ENCODE measurements at regions not wholly inside any gene's neighbourhood (a gene's known extent, or its start where the extent isn't known, plus 50 kb on each side); places are given as distances from the start of the nearest gene placed in this dataset.
"Not testable (repeated sequence)": the region's sequence is repeated elsewhere in the genome, so short reads cannot be mapped to it uniquely, and the experiment has no call there.

DNA sequence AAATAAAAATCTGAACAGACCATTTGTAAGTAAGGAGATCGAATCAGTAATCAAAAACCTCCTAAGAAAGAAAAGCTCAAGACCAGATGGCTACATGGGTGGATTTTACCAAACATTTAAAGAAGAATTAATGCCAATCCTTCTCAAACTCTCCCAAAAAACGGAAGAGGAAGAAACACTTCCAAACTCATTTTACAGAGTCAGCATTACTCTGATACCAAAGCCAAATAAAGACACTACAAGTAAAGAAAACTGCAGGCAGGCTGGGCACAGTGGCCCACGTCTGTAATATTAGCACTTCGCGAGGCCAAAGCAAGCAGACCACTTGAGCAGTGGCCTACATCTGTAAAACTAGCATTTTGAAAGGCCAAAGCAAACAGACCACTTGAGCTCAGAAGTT lies 159.8 kb downstream of the DPY19L2 start:
- DNase-seq (ENCODE audit: low spot score) = no peak

DNA sequence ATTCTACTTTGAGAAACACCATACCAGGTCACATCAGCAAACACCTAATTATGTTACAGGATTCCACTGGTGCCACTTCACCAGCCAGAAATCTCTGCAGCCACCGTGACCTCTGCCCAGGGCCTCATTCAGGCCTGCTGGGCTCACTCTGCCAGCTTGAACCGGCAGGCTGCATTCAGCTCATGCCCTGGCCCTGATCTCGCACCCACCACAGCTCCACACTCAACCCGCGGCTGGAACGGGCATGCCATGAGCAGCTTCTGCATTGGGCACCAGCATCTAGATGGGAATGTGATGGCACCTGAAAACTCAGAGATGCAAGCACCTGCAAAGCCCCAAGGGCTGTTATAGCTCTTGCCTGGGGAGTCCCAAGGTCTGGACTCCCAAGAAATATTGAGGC lies 168.7 kb downstream of the DPY19L2 start:
- DNase-seq (ENCODE audit: low spot score) = no peak

DNA sequence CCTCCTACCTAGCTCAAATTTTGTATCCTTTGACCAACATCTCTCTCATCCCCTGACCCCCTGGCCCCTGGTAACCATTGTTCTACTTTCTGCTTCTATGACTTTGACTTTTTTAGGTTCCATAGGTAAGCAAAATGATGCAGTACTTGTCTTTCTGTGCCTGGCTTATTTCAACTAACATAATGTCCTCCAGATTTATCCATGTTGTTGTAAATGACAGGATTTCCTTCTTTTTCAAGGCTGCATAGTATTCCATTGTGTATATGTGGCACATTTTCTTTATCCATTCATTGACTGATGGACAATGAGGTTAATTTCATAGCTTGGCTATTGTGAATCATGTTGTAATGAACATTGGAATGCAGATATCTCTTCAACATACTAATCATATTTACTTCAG lies 170.1 kb downstream of the DPY19L2 start:
- no peak for DNase-seq (ENCODE audit: low spot score)

DNA sequence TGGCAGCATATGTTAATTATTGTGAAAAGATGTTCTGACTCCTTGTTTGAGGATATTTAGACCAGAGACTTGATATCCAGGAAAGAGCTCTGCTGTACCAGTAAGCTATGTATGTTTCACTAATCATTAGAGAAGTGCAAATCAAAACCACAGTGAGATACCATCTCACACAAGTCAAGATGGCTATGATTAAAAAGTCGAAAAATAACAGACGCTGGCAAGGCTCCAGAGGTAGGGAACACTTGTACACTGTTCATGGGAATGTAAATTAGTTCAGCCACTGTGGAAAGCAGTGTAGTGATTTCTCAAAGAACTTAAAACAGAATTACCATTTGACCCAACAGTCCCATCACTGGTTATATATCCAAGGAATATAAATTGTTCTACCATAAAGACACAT lies 171.6 kb downstream of the DPY19L2 start:
- no peak for DNase-seq (ENCODE audit: low spot score)

DNA sequence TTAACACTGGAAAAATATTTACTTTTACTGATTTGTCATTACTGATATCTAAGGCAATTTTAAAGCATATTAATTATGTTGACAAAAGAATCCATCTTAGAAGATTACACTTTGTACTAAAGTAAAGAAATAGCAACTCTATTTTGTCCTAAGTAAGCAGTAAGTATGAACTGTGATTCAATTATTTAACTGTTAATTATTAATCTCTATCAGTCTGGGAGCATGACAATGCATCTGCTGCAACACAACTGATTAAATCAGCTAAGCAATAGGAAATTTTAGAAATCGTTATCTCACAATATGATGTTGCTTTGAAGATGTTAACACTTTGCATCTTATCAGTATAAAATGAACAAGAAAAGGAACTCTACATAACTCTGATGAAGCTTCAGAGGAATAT lies 172.3 kb downstream of the DPY19L2 start:
- no peak for DNase-seq (ENCODE audit: low spot score)

DNA sequence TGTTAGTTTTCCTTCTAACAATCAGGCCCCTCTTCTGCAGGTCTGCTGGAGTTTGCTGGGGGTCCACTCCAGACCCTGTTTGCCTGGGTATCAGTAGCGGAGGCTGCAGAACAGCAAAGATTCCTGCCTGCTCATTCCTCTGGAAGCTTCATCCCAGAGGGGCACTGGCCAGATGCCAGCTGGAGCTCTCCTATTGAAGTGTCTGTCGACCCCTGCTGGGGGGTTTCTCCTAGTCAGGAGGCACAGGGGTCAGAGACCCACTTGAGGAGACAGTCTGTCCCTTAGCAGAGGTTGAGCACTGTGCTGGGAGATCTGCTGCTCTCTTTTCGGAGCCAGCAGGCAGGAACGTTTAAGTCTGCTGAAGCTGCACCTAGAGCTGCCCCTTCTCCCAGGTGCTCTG lies 174.9 kb downstream of the DPY19L2 start:
- not testable (repeated sequence) for DNase-seq (ENCODE audit: low spot score)

DNA sequence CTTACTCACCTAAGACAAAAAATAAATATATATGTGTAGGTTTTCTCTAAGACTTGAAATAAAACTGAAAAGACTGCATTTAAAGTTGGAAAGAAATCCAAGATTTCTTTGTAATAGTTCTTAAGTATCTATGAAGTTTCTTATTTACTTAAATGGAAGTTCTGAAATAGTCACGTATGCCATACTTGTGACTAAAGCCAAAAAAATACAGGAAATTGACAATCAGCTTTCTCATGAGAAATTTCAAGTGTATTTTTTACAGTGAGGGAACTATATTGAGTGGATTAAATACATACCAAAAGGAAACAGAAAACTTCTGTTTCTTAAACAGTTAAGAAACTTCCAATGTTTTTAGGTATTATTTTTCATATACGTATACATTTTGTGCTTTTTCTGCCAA lies 188.1 kb downstream of the DPY19L2 start:
- no peak for DNase-seq (ENCODE audit: low spot score)

DNA sequence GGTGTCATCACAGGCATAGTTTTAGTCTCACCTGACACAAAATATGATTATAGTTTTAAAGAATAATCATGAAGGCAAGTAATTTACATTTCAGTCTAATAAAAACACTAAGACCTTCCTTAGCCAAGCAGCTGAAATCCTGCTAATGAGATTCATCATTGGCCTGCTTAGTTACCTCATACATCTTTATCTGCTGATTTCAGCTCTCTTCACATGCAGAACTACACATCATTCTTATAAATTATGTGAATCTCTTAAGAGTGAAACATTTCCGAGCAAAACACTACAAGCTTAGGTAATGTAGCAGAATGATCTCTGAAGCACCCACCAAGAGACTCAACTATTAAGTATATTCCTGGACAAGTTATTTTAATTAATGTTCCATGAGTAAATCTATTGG lies 198.1 kb downstream of the DPY19L2 start:
- DNase-seq (ENCODE audit: low spot score) = no peak

DNA sequence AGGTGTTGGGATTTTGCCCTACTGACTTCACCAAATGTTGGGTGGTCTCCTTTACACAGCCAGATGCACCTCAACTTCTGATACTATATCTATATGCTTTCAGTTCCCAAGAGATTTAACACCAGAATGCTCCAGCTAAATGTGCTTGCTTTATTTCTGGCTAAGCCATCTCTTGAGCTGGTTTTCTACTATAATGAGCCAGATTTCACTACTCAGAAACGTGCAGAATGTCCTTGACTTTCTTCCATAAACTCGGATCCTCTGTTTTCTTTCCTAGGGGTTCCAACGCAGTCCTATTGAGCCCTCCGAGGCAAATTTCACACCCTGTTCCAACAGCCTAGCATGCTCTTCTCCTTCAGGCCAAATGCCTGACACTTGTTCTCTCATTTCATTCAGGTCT lies 200.3 kb downstream of the DPY19L2 start:
- no peak for DNase-seq (ENCODE audit: low spot score)

DNA sequence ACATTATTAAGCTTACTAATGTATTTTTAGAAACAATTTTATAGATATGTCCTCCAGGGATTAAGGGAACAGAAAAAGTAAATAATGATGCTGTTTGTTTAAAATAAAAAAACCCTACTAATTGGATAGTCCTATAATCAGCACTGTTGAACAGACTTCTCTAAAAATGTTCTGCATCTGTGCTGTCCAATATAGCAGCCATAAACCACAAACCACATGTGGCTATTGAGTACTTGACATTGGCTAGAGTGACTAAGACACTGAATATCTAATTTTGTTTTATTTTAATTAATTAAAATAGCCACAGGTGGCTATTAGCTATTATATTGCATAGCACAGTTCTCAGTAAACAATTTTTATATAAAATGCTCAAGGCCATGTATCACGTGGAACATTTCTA lies 210.4 kb downstream of the DPY19L2 start:
- no peak for DNase-seq (ENCODE audit: low spot score)

DNA sequence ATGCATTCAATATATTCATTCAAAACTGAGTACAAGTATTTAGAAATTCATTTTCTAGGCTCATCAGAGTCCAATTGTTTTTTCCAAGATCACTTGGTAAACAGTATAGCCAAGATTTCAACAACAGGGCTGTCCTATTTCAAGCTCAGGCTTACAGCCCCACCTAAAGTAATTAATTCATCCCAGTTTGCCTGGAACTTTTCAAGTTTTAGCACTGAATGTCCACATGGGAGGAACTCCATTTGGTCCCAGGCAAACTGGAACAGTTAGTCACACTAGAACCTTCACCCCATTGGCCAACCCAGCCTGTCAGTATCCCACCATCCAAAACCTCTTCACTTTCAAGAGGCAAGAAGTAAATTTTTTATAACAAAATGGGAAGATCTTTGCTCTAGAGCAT lies 210.9 kb downstream of the DPY19L2 start:
- no peak for DNase-seq (ENCODE audit: low spot score)

DNA sequence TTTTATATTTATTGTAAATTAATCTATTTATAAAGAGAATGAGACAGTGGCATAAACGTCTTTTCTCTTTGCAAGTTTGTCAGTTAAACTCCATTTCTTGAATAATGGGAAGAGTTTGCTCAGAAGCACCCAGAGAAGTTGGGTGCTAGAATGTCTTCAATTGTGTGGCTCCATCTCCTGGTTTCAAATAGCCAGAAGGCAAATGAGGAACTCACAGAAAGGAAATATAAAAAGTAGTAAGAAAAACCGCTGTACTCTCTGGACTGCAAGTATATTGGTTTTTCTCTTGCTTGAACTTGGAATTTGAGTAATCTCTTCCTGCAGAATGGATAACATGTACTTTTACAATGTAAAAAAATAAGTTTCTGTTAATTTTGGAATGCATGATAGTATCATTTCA lies 217.5 kb downstream of the DPY19L2 start:
- no peak for DNase-seq (ENCODE audit: low spot score)

DNA sequence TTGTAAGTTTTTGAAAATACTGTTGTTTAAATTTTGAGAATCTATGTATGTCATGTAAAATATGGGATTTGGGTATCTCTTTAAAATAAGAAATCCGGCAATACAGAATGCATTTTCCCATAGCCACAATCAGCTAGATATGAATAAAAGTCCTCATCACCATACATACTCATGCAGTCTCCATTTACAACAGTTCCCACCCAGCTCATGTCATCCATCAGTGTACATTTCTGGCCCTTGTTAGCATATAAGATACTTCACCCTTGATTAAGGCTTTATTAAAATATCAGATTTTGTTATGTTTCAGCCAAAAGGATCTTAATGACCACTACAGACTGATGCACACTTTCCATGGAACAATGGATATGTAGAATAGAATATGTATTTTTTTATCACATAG lies 218.0 kb downstream of the DPY19L2 start:
- no peak for DNase-seq (ENCODE audit: low spot score)

DNA sequence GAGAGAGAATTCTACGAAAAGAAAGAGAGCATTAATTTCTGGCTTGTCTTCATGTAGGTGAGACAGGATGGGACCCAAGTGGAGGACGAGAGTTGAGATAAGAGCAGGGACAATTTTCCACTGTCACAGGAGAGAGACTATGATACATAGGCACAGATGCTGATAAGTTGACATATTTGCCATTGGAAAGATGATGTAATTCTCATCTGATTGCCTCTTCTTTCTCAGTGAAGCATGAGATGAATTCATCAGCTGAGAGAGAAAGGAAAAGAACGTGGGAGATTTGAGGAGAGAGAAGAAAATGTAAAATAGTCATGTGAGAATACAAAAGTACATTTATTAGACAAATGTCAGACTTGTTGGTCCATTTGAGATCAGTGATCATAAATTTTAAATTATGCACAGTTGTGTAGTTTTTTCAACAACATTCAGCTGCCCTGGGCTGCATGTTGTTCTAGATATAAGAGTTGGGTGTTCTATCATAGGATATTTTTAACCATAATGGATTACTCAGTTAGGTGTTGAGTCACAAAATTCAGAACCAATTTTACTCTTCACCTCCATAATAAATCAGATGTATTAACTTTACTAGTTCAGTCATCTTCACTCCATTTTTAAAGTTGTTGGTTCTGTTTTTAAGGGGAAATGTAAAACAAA lies 222.9 kb downstream of the DPY19L2 start:
- DNase-seq (ENCODE audit: low spot score) = no peak

DNA sequence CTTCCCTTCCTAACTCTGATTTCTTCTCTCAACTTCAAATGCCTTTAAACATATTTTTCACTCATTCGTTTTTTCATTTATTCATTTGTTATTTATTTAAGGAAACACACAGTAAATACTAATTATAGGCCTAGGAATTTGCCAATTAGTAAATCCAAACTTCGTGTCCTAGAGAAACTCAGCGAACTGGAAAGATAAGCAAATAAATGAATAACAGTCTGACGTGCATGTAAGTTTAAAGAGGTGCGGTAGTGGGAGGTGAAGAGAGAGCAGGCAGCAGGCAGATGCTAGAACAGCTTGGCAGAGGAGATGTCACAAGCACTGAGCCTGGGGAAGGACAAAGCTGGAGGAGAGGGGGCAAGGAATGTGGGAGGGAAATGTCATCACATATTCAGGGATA lies 228.2 kb downstream of the DPY19L2 start:
- no peak for DNase-seq (ENCODE audit: low spot score)

DNA sequence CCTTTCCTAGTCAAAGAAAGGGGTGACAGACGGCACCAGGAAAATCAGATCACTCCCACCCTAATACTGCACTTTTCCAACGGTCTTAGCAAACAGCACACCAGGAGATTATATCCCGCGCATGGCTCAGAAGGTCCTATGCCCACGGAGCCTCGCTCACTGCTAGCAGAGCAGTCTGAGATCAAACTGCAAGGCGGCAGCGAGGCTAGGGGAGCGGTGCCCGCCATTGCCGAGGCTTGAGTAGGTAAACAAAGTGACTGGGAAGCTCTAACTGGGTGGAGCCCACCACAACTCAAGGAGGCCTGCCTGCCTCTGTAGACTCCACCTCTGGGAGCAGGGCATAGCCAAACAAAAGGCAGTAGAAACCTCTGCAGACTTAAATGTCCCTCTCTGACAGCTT lies 233.9 kb downstream of the DPY19L2 start:
- not testable (repeated sequence) for DNase-seq (ENCODE audit: low spot score)

DNA sequence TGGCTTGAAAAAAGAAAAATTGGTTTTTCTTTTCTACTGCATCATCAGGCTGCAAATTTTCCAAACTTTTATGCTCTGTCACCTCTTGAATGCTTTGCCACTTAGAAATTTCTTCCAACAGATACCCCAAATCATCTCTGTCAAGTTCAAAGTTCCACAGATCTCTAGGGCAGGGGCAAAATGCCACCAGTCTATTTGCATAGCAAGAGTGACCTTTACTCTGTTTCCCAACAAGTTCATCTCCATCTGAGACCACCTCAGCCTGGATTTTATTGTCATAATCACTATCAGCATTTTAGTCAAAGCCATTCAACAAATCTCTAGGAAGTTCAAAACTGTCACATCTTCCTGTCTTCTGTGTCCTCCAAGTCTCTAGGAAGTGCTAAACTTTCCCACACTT lies 240.3 kb downstream of the DPY19L2 start:
- DNase-seq (ENCODE audit: low spot score) = not testable (repeated sequence)

DNA sequence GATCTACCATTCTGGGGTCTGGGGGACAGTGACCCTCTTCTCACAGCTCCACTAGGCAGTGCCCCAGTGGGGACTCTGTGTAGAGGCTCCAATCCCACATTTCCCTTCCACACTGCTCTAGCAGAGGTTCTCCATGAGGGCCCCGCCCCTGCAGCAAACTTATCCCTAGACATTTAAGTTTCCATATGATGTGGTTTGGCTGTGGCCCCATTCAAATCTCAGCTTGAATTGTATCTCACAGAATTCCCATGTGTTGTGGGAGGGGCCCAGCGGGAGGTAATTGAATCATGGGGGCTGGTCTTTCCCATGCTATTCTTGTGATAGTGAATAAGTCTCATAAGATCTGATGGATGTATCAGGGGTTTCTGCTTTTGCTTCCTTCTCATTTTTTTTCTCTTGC lies 241.3 kb downstream of the DPY19L2 start:
- DNase-seq (ENCODE audit: low spot score) = not testable (repeated sequence)

DNA sequence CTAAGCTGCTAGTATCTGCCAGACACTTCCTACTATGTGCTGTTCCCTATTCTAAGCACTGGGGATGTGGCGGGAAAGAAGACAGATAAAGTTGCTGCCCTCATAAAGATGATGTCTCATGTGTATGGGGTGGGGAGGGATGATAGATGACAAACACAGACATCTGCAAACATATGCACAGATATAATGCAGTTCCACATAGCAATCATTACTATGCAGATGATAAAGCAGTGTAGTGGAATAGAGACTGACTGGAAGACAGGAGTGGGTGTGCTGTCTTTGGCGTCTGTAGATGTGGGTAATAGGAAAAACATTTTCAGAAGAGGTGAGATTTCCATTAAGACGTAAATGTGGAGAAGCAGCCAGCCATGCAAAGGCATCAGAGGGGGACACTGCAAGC lies 243.6 kb downstream of the DPY19L2 start:
- no peak for DNase-seq (ENCODE audit: low spot score)

DNA sequence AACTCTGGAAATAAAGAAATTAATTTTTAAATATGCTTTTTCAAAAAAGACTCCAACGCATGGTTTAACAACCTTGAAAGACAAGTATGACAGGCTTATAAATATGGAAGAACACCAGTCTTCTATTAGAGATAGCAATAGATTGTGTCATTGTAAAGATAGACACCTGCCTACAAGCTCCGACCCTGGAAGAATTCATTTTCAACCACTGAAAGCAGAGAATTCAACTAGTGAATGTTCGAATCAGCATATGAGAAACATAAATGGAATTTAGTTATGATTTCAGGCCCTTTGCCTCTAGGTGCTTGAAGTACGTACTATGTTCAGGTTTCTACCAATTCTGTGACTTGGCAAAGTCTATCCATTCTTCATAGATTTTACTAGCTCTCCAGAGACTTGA lies 244.5 kb downstream of the DPY19L2 start:
- no peak for DNase-seq (ENCODE audit: low spot score)

DNA sequence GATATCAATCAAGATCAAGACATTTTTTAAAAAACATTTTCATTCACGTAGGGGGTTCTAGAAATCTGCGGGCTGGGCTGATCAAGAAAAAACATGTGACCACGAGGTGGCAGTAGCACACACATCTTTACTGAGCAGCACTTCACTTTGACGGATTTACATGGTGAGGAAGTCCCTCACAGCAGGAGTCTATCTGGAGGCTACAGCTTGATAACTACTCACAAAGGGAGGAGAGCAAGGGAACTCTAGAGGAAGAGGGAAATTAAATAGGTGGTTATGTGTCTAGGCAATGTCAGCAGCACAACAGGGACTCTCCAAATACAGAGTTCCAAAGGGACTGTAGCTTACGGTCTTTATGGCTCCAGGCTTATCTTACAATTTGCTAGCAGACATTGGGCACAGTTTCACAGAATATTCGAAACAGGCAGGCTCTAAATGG lies 248.1 kb downstream of the DPY19L2 start:
- peak; percentile 64 for DNase-seq (ENCODE audit: low spot score)

DNA sequence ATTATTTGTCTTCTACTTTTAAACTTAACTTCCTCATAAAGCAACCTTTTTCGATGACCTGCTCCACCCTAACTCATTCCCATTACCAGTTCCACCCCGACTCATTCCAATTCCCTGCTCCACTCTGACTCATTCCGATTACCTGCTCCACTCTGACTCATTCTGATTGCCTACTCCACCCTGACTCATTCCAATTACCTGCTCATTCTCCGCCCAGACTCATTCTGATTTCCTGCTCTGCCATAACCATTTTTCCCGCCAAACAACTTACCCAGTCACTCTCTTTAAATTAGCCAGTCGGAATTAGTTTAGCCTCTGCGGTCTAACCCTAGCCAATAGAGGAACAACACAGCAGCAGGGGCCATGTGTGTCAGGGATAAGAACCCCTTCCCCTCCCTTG lies 249.1 kb downstream of the DPY19L2 start:
- no peak for DNase-seq (ENCODE audit: low spot score)

DNA sequence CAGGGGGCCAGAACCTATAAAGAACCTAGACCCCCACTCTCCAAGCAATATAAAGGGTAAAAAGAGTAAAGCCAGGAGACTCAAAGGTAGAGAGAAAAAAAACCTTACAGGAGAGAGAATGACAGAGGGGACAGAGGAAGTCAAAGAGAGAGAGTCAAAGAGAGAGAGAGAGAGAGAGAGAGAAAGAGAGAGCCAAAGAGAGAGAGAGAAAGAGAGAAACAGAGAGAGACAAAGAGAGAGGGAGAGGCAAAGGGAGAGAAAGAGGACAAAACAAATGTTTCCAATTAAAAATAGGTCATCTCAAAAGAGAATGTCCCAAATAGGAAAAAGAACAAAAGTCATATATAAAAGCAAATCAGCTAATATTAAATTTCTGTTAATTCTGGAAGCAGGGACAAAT lies 251.5 kb downstream of the DPY19L2 start:
- DNase-seq (ENCODE audit: low spot score) = no peak

DNA sequence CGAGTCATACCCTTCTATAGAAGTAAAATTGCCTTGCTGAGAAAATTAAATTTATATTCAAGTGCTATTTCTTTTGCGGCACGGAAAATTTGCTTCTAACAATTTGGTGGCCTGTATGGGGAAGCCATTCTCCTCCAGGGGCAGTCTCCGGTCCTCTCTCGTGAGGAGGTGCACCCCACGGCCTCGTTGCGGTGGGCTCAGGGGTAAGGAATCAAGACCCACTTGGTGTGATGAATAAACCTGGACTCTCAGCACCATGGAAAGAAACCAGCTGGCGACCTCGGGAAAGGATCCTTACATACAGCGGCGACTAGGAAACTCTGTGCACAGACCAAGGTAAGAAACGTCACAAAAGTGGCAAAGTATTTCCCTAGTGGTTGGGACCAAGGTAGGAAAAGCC lies 252.9 kb downstream of the DPY19L2 start:
- no peak for DNase-seq (ENCODE audit: low spot score)

DNA sequence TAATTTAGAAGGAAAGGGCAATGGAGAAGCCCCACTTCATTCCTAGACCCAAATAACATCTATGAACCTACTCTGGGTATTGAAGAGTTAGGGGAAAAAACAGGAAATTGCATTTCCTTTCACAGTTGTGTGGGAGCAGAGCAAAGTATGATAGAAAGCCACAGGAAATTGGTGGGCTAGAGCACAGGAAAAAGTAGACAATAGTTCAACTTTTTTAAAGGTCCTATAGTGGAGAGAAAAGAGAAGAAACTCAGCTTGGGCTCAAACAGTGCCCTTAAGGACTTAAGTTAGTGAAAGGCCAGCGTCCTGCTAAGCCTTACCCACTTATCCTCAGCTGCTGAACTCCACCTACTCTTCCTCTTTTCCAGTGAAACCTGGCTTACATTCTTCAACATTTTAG lies 258.1 kb downstream of the DPY19L2 start:
- no peak for DNase-seq (ENCODE audit: low spot score)
